SH-SY5Y (cell line): ENCODE measurements at regions not wholly inside any gene's neighbourhood (a gene's known extent, or its start where the extent isn't known, plus 50 kb on each side); places are given as distances from the start of the nearest gene placed in this dataset.

Experiments used
- GATA2 ChIP-seq: IDR thresholded peaks from 2 replicates; pipeline ENCODE4 v1.6.1; 2011; ENCODE audit warnings: mild to moderate bottlenecking, low read depth, low read length
- GATA3 ChIP-seq: IDR thresholded peaks from 2 replicates; pipeline ENCODE4 v1.6.1; 2011; ENCODE audit warnings: low read depth, mild to moderate bottlenecking, low read length, moderate library complexity

DNA sequence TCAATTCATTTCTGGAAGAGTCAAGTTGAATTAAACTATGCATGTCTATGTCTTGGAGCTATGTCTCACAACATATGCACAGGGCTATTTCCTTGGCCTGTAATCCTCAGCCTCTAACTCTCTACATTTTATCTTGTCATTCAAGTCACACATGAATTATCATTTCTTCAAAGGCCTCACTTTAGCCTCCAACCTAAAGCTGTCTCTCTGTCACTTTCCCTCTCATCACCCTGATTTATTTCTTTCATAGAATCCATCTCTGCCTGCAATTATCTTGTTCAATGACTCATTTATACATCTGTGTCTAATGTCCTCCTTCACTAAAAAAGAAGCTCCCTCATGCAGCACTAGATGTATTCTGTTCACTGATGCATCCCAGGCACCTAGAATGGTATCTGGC lies 614.2 kb upstream of the REG3G start:
- TF ChIP-seq GATA2 (no peak), GATA3 (no peak)
